ENCODE measurements at regions not wholly inside any gene's neighbourhood (a gene's known extent, or its start where the extent isn't known, plus 50 kb on each side); places are given as distances from the start of the nearest gene placed in this dataset.
"Not testable (repeated sequence)": the region's sequence is repeated elsewhere in the genome, so short reads cannot be mapped to it uniquely, and the experiment has no call there.

DNA sequence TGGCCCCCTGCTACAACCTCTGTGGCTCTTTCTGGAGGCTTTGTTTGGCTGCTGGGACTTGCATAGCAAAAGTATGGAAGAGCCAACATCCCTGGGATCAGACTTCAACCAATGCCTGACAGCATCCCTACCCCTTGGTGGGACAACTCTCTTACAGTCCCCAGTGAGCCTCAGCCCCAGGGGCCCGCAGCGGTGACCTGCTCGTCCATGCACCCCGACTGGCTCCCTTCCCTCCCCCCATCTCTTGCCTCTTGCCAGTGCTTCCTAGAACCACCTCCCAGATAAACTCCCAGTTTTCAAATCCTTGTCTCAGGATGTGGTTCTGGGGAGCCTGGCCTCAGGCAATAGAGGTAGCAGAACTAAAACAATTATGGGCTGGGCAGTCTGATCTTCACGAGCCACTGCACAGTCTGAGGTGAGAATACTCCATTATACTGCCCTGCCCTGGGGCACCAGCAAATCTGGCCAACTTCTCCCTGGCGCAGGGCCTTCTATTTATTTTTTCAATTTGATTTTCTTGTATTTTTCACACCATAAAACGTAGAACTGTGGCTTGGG, 86.6 kb upstream of the BRD7 start:
- Mint-ChIP-seq H3K36me3 (no peaks in the 10 kb centered on the region), H3K27ac (no peak overlapping the region), H3K4me1 (no peaks in the 10 kb centered on the region), H3K9me3 (peaks cover 0 to 2% (median 0%) of the 10 kb centered on the region in 7 donors), H3K4me3 (no peak overlapping the region), H3K27me3 (peaks cover 14 to 53% (median 33%) of the 10 kb centered on the region in 3 donors)
- ATAC-seq (ENCODE audit: low read depth in 2 of 2) (no peak), DNase-seq (no peak)

DNA sequence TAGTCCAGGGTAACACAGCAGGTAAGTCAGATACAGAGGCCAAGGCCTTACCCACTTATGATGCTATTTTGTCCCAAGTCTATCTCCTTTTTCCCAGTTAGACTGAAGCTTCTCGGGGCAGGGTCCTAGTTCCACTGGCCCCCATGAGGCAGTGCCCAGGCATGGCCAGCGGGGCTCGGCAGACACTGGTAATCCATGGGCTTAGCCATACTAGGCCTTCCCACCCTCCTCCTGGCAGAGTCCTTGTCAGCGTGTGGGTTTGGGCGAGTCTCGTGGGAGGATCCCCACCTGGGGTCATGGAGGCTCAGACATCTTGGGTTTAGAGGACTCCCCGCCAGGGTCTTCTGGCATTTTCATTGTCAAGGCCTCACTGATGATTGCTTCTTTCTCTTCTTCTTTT, 84.7 kb upstream of the BRD7 start:
- DNase-seq (no peak), ATAC-seq (ENCODE audit: low read depth in 2 of 2) (no peak)
- H3K4me3 Mint-ChIP-seq: no peak overlapping the region
- H3K27me3 Mint-ChIP-seq: peaks cover 6 to 61% (median 27%) of the 10 kb centered on the region in 3 donors
- no peaks in the 10 kb centered on the region for H3K36me3 Mint-ChIP-seq
- H3K27ac Mint-ChIP-seq: no peak overlapping the region
- no peaks in the 10 kb centered on the region for H3K4me1 Mint-ChIP-seq
- peaks cover 0 to 2% (median 0%) of the 10 kb centered on the region in 7 donors for H3K9me3 Mint-ChIP-seq

DNA sequence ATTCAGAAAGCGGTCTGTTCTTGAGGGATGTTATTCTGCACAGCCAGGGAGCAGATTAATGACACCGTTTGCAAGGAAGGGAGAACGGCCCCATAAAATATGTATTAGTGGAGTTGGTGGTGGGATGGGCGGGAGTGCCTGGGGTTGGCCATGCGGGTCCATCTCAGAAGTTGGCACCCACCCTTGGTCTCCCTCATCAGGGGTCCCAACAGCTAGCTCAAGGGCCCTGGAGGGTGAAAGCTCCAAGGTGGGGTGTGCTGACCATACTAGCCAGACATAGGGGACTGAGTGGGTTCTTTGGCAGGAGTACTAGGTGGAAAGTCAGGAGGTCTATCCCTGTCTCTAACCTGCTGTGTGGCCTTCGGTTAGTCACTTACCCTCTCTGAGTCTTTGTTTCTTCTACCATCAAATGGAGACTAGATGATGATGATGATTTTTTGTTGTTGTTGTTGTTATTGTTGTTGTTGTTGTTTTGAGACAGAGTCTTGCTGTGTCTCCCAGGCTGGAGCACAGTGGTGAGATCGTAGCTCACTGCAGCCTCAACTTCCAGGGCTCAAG, 83.2 kb upstream of the BRD7 start:
- DNase-seq (no peak), ATAC-seq (ENCODE audit: low read depth in 2 of 2) (no peak)
- Mint-ChIP-seq H3K27ac (no peak overlapping the region), H3K4me1 (no peaks in the 10 kb centered on the region), H3K4me3 (no peak overlapping the region), H3K36me3 (no peaks in the 10 kb centered on the region), H3K9me3 (peaks cover 0 to 2% (median 0%) of the 10 kb centered on the region in 7 donors), H3K27me3 (peaks cover 6 to 62% (median 26%) of the 10 kb centered on the region in 3 donors)

DNA sequence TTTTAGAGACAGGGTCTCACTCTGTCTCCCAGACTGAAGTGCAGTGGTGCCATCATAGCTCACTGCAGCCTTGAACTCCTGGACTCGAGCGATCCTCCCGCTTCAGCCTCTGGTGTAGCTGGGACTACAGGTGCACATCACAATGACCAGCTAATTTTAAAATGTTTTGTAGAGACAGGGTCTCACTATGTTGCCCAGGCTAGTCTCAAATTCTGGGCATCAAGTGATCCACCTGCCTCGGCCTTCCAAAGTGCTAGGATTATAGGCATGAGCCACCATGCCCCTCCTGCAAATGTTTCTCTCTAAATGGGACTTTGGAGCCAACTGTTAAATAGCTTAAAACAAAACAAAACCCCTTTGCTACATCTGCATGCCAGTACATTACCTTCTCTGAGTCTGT, 82.2 kb upstream of the BRD7 start:
- H3K4me1 Mint-ChIP-seq: no peaks in the 10 kb centered on the region
- H3K4me3 Mint-ChIP-seq: no peak overlapping the region
- H3K27me3 Mint-ChIP-seq: peaks cover 6 to 52% (median 24%) of the 10 kb centered on the region in 3 donors
- H3K27ac Mint-ChIP-seq: no peak overlapping the region
- H3K36me3 Mint-ChIP-seq: no peaks in the 10 kb centered on the region
- DNase-seq (no peak), ATAC-seq (ENCODE audit: low read depth in 2 of 2) (no peak)
- H3K9me3 Mint-ChIP-seq: no peaks in the 10 kb centered on the region

DNA sequence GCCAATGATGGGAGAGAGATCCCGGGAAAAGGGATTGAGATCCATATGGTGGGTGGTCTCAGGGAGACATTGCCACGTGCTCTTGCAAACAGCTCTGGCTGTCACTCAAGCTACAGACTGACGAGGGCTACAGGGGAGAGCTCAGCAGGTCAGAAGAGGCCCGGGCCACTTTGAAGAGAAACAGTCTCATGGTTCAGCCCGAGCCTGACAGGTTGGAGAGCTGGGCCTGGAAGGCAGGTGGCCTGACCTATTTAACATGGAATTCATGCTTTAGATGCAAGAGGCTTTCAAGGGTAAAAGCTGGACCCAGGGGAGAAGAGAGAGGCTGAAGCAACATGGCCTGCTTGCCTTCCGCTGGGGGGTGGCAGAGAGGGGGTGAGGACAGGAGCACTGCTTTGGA, 81.0 kb upstream of the BRD7 start:
- no peak for ATAC-seq (ENCODE audit: low read depth in 2 of 2)
- H3K36me3 Mint-ChIP-seq: no peaks in the 10 kb centered on the region
- no peak overlapping the region for H3K27ac Mint-ChIP-seq
- no peak for DNase-seq
- H3K27me3 Mint-ChIP-seq: peaks cover 6 to 46% (median 31%) of the 10 kb centered on the region in 3 donors
- no peaks in the 10 kb centered on the region for H3K9me3 Mint-ChIP-seq
- no peaks in the 10 kb centered on the region for H3K4me1 Mint-ChIP-seq
- no peak overlapping the region for H3K4me3 Mint-ChIP-seq

DNA sequence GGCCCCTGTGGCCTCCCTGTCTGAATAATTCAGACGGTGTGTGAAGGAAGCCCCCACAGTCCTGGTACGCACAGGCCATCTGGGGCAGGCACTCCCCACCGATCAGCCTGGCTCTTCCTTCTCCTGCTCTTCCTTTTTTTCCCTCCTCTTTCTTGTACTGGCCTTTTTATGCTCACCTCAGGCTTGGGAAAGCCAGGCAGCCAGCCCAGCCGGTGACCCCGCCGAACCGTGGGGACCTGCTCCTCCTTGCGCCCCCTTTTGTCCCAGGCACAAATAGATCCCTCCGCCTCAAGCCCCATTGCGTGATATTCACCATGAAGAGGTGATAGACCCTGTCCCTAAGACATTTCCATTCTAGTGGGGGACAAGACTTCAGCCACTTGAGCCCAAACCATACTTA, 80.2 kb upstream of the BRD7 start:
- no peak for ATAC-seq (ENCODE audit: low read depth in 2 of 2)

DNA sequence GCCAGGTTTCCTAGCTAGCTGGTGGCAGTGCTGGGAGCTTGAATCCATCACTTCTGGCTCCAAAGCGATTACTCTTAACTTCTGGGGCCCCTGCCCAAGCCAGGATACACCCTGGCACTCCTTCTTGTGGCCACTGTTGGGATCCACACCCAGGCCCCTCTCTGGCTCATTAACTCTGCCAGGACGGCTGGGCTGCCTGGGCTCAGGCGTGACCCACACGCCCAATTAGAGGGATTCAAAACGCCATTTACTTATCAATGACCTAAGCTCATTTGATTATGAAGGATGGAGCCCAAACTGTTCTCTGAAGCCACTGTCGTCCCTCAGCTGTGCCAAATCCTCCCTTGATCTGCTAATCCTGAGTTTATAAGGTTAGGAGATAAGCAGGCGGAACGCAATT, 79.7 kb upstream of the BRD7 start:
- H3K27me3 Mint-ChIP-seq: peaks cover 9 to 43% (median 35%) of the 10 kb centered on the region in 3 donors
- H3K36me3 Mint-ChIP-seq: no peaks in the 10 kb centered on the region
- no peaks in the 10 kb centered on the region for H3K4me1 Mint-ChIP-seq
- DNase-seq (no peak), ATAC-seq (ENCODE audit: low read depth in 2 of 2) (no peak)
- H3K9me3 Mint-ChIP-seq: no peaks in the 10 kb centered on the region
- H3K27ac Mint-ChIP-seq: no peak overlapping the region
- no peak overlapping the region for H3K4me3 Mint-ChIP-seq

More for the DNA sequence above, 80.2 kb upstream of the BRD7 start:
- Mint-ChIP-seq H3K9me3 (no peaks in the 10 kb centered on the region), H3K27me3 (peaks cover 9 to 45% (median 35%) of the 10 kb centered on the region in 3 donors), H3K27ac (no peak overlapping the region), H3K36me3 (no peaks in the 10 kb centered on the region), H3K4me3 (no peak overlapping the region), H3K4me1 (no peaks in the 10 kb centered on the region)
- no peak for DNase-seq

DNA sequence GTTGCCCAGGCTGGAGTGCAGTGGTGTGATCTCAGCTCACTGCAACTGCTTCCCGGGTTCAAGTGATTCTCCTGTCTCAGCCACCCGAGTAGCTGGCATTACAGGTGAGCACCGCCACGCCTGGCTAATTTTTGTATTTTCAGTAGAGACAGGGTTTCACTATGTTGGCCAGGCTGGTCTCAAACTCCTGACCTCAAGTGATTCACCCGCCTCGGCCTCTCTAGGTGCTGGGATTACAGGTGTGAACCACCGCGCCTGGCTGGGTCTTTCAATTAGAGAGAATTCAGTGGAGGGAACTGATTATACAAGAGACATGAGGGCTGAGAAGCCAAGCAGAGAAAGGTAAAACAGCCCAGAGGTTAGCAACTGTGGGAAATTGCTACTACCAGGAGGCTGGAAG, 78.6 kb upstream of the BRD7 start:
- H3K9me3 Mint-ChIP-seq; H3K4me1 Mint-ChIP-seq; ATAC-seq (ENCODE audit: low read depth in 2 of 2); H3K36me3 Mint-ChIP-seq; DNase-seq; H3K27ac Mint-ChIP-seq: not testable (repeated sequence)
- Mint-ChIP-seq H3K27me3 (peaks cover 3 to 43% (median 35%) of the 10 kb centered on the region in 3 donors), H3K4me3 (peak overlapping the region in 1 of 8 donors; percentile 34)

DNA sequence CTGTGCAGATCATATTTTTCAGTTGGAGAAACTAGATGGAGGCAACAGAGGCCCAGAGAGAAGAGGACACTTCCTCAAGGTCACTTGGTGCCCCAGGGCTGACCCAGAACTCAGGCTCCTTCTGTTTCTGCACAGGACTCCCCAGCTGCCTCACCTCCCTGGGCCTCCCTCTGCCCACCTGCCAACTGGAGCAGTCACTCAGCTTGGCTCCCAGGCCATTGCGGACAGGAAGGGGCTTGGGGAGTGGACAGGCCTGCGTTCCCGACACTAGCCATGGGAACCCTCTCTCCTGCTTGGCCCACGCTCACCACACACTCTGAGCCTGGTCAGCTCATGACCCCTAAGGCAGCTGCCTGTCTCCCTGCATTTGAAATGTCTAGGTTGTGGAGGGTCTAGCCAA, 78.1 kb upstream of the BRD7 start:
- H3K4me1 Mint-ChIP-seq: no peaks in the 10 kb centered on the region
- no peak overlapping the region for H3K27ac Mint-ChIP-seq
- H3K9me3 Mint-ChIP-seq: peaks cover 3 to 12% (median 6%) of the 10 kb centered on the region in 7 donors
- no peak for ATAC-seq (ENCODE audit: low read depth in 2 of 2)
- DNase-seq: no peak
- H3K36me3 Mint-ChIP-seq: peaks cover 0 to 6% of the 10 kb centered on the region in 2 donors
- no peak overlapping the region for H3K4me3 Mint-ChIP-seq
- H3K27me3 Mint-ChIP-seq: peaks cover 3 to 42% (median 35%) of the 10 kb centered on the region in 3 donors

DNA sequence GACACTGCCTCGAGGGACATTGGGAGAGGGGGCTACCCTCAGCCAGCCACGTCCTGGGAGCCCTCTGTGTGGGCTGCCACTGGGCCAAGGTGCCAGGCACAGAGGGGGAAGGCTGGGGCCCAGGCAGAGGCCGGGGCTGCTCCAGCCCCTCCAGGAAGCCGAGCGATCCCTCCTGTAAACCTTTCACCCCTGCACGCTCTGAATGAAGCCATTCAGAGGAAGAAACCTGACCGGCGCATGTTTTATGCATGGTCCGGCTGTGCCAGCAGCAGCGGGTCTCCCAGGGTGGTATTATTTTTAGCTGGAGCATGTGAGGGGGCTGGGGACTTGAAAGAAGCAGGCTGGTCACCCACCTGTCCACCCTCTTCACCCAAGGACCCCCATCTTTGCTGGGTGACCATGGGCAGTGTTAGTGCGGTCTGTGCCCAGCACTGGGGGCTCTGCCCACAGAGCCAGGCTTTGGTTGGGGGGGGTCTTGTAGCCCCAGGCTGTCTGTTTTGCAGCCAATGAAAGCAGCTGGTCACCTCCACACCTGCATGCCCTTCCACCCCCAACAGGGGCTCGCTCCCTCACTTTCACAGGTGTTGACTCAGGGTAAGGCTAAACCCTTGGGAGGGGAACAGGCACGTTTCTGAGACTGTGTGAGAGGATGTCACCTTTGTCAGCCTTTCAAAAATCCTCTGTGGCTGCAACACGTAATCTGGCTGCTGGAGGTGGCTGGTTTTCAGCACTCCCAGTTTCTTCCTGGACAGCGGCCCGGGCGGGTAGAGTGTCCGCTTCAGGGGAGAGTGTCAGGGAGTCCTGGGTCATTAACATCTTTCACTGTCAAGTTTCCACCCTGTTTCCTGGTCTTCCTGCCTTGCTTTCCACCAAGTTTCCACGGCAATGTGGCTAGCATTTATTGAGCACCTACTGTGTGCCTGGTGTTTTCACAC, 77.1 kb upstream of the BRD7 start:
- no peaks in the 10 kb centered on the region for H3K4me1 Mint-ChIP-seq
- peaks cover 5 to 18% (median 11%) of the 10 kb centered on the region in 7 donors for H3K9me3 Mint-ChIP-seq
- no peak overlapping the region for H3K4me3 Mint-ChIP-seq
- ATAC-seq (ENCODE audit: low read depth in 2 of 2): no peak
- H3K27ac Mint-ChIP-seq: no peak overlapping the region
- H3K36me3 Mint-ChIP-seq: peaks cover 0 to 9% of the 10 kb centered on the region in 2 donors
- peaks cover 3 to 36% (median 35%) of the 10 kb centered on the region in 3 donors for H3K27me3 Mint-ChIP-seq
- DNase-seq: no peak

DNA sequence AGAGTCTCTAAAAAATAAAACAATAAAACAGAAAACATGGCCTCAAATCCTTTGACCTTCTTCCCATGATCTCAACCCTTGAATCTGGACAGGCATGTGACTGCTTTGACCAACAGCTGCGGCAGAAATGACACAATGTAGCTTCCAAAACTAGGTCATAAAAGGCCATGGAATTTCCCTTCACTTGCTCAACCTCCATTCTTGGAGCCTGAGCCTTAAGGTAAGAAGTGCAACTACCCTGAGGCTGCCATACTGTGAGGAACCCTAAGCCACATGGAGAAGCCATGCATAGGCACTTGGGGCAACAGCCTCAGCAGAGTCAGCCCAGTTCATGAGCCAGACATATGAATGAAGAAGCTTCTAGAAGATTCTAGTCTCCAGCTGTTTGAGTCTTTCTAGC, 75.7 kb upstream of the BRD7 start:
- Mint-ChIP-seq H3K27ac (no peak overlapping the region), H3K4me3 (no peak overlapping the region), H3K27me3 (peaks cover 3 to 34% (median 24%) of the 10 kb centered on the region in 3 donors), H3K36me3 (peaks cover 10 to 19% of the 10 kb centered on the region in 2 donors), H3K4me1 (no peaks in the 10 kb centered on the region), H3K9me3 (peaks cover 9 to 30% (median 21%) of the 10 kb centered on the region in 7 donors)
- ATAC-seq (ENCODE audit: low read depth in 2 of 2) (no peak), DNase-seq (no peak)

DNA sequence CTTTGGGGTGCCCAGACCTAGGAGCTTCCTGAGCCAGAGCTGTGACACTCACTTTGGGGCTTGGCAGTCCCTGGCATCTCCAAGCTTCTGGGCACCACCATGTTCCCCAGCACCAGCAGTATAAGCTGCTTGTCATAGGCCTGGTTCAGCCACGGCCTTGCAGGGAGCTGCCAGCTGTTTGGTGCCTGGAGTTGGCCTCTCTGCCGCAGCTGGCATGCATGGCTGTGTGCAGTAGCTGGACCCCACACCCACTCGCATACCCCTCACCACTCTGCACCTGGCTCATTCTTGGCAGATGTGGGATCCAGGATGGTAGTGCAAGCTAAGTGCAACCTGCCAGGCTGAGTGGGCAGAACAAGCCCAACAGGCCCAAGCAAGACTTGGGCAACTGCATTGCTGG, 73.4 kb upstream of the BRD7 start:
- Mint-ChIP-seq H3K9me3 (peaks cover 14 to 43% (median 31%) of the 10 kb centered on the region in 7 donors), H3K4me1 (no peaks in the 10 kb centered on the region), H3K27me3 (peaks cover 3 to 22% (median 7%) of the 10 kb centered on the region in 3 donors), H3K36me3 (peaks cover 17 to 33% of the 10 kb centered on the region in 2 donors), H3K27ac (no peak overlapping the region), H3K4me3 (no peak overlapping the region)
- DNase-seq (no peak), ATAC-seq (ENCODE audit: low read depth in 2 of 2) (no peak)

DNA sequence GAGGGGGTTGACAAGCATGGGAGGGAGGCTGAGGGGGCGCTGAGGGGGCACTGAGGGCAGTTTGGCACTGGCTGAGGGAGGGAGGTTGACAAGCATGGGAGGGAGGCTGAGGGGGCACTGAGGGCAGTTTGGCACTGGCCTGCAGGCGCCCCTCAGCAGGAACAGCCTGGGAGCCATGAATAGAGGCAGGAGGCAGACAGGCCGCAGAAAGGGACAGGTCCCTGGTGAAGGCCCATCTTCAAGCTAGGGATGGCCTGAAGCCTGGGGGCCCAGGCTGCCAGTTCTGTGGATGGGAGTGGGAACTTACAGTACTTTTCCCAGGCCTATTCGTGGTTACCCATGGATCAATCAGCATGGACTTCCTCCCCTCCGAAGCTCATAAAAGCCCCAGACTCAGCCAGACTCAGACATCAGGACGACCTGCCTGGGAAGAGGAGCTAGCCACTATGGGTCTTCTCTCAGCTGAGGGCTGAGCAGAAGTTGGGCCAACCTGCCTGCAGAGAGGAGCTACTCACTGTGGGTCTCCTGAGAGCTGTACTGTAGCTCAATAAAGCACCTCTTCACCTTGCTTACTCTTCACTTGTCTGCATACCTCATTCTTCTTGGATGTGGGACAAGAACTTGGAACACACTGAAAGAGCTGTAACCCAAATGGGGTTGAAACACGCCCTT, 72.8 kb upstream of the BRD7 start:
- peaks cover 14 to 43% (median 31%) of the 10 kb centered on the region in 7 donors for H3K9me3 Mint-ChIP-seq
- H3K4me1 Mint-ChIP-seq: no peaks in the 10 kb centered on the region
- H3K36me3 Mint-ChIP-seq: peaks cover 17 to 33% of the 10 kb centered on the region in 2 donors
- ATAC-seq (ENCODE audit: low read depth in 2 of 2): no peak
- H3K4me3 Mint-ChIP-seq: no peak overlapping the region
- no peak for DNase-seq
- H3K27me3 Mint-ChIP-seq: peaks cover 3 to 21% (median 5%) of the 10 kb centered on the region in 3 donors
- no peak overlapping the region for H3K27ac Mint-ChIP-seq

All from naive B cell (primary cell).